ENCODE measurements at regions not wholly inside any gene's neighbourhood (a gene's known extent, or its start where the extent isn't known, plus 50 kb on each side); places are given as distances from the start of the nearest gene placed in this dataset.

GRCh38 chr3:157573780-157574378, 70.7 kb upstream of the VEPH1 start:
- Histone ChIP-seq H3K27ac (ENCODE audit: low read depth, low read length, poor library complexity, severe bottlenecking) (no peak overlapping the region), H4K20me1 (ENCODE audit: insufficient read depth, low read length) (no peaks in the 10 kb centered on the region), H3K4me2 (ENCODE audit: low read length) (no peak overlapping the region), H3K27me3 (ENCODE audit: insufficient read depth, low read length) (no peaks in the 10 kb centered on the region), H3K4me3 (ENCODE audit: low read depth, low read length, poor library complexity, severe bottlenecking) (no peak overlapping the region), H2AFZ (ENCODE audit: low read length) (no peak overlapping the region), H3K4me1 (ENCODE audit: insufficient read depth, low read length, severe bottlenecking) (no peaks in the 10 kb centered on the region), H3K9ac (ENCODE audit: low read length) (no peak overlapping the region), H3K79me2 (ENCODE audit: insufficient read depth, low read length) (no peaks in the 10 kb centered on the region), H3K9me2 (ENCODE audit: low read depth, low read length) (no peaks in the 10 kb centered on the region), H3K36me3 (ENCODE audit: insufficient read depth, low read length) (no peaks in the 10 kb centered on the region), H3K9me3 (ENCODE audit: low read length) (no peaks in the 10 kb centered on the region), H3F3A (ENCODE audit: insufficient read depth, low read length) (no peaks in the 10 kb centered on the region)
- no peak for TF ChIP-seq EZH2 (IDR thresholded peaks at IDR 0.05; ENCODE audit: borderline replicate concordance, low read length)
- no peak for TF ChIP-seq CTCF (IDR thresholded peaks at IDR 0.05; ENCODE audit: low read length)

- Histone ChIP-seq H3K27me3 (ENCODE audit: insufficient read depth, low read length) (no peaks in the 10 kb centered on the region), H4K20me1 (ENCODE audit: insufficient read depth, low read length) (no peaks in the 10 kb centered on the region), H3K9ac (ENCODE audit: low read length) (no peak overlapping the region), H3K9me3 (ENCODE audit: low read length) (no peaks in the 10 kb centered on the region), H3K4me3 (ENCODE audit: low read depth, low read length, poor library complexity, severe bottlenecking) (no peak overlapping the region), H3F3A (ENCODE audit: insufficient read depth, low read length) (no peaks in the 10 kb centered on the region), H3K4me1 (ENCODE audit: insufficient read depth, low read length, severe bottlenecking) (no peaks in the 10 kb centered on the region), H3K36me3 (ENCODE audit: insufficient read depth, low read length) (no peaks in the 10 kb centered on the region), H3K9me2 (ENCODE audit: low read depth, low read length) (no peaks in the 10 kb centered on the region), H3K79me2 (ENCODE audit: insufficient read depth, low read length) (no peaks in the 10 kb centered on the region), H2AFZ (ENCODE audit: low read length) (no peak overlapping the region), H3K4me2 (ENCODE audit: low read length) (no peak overlapping the region), H3K27ac (ENCODE audit: low read depth, low read length, poor library complexity, severe bottlenecking) (no peak overlapping the region)
- TF ChIP-seq EZH2 (IDR thresholded peaks at IDR 0.05; ENCODE audit: borderline replicate concordance, low read length), result no peak
- TF ChIP-seq CTCF (IDR thresholded peaks at IDR 0.05; ENCODE audit: low read length), result no peak
Measured at GRCh38 chr3:157573281-157573680, 70.1 kb upstream of the VEPH1 start.

- no peaks in the 10 kb centered on the region for H4K20me1 ChIP-seq (ENCODE audit: insufficient read depth, low read length)
- H3K27me3 ChIP-seq (ENCODE audit: insufficient read depth, low read length), result no peaks in the 10 kb centered on the region
- TF ChIP-seq CTCF (IDR thresholded peaks at IDR 0.05; ENCODE audit: low read length), result peak; percentile 98
- TF ChIP-seq EZH2 (IDR thresholded peaks at IDR 0.05; ENCODE audit: borderline replicate concordance, low read length), result no peak
- H3K9ac ChIP-seq (ENCODE audit: low read length), result no peak overlapping the region
- H2AFZ ChIP-seq (ENCODE audit: low read length), result no peak overlapping the region
- no peaks in the 10 kb centered on the region for H3K79me2 ChIP-seq (ENCODE audit: insufficient read depth, low read length)
- no peaks in the 10 kb centered on the region for H3K9me3 ChIP-seq (ENCODE audit: low read length)
- H3F3A ChIP-seq (ENCODE audit: insufficient read depth, low read length), result no peaks in the 10 kb centered on the region
- no peak overlapping the region for H3K4me3 ChIP-seq (ENCODE audit: low read depth, low read length, poor library complexity, severe bottlenecking)
- no peaks in the 10 kb centered on the region for H3K4me1 ChIP-seq (ENCODE audit: insufficient read depth, low read length, severe bottlenecking)
- H3K4me2 ChIP-seq (ENCODE audit: low read length), result no peak overlapping the region
- H3K9me2 ChIP-seq (ENCODE audit: low read depth, low read length), result no peaks in the 10 kb centered on the region
- no peak overlapping the region for H3K27ac ChIP-seq (ENCODE audit: low read depth, low read length, poor library complexity, severe bottlenecking)
- H3K36me3 ChIP-seq (ENCODE audit: insufficient read depth, low read length), result no peaks in the 10 kb centered on the region
Measured at GRCh38 chr3:157572559-157573270, 69.5 kb upstream of the VEPH1 start.
